ENCODE measurements at regions not wholly inside any gene's neighbourhood (a gene's known extent, or its start where the extent isn't known, plus 50 kb on each side); places are given as distances from the start of the nearest gene placed in this dataset.

GRCh38 chr6:81906709-81907204 is 154.3 kb upstream of the TENT5A start:
- Histone ChIP-seq H3K9me3 (ENCODE audit: control insufficient read depth, insufficient read depth, low read depth, low read length) (no peaks in the 10 kb centered on the region), H3K4me1 (ENCODE audit: control insufficient read depth, insufficient read depth, low read length) (no peaks in the 10 kb centered on the region), H3K4me3 (ENCODE audit: low read depth, low read length) (no peak overlapping the region), H3K27ac (ENCODE audit: extremely low read depth, low read depth, low read length) (no peak overlapping the region), H3K36me3 (ENCODE audit: control insufficient read depth in 2 of 2, insufficient read depth in 1 of 2, low read length in 2 of 2) (no peaks in the 10 kb centered on the region)
- ChIA-PET POLR2A (no interaction called here), CTCF (interaction anchor here (0.6 to 0.7 kb wide), 2 partner anchors 72 to 1532 kb away, joined by 3 to 4 read pairs; no protein-coding TSS in a partner anchor)
- TF ChIP-seq ZNF214 (tag by site-specific recombination; IDR thresholded peaks at IDR 0.05; ENCODE audit: borderline replicate concordance): no peak

- Histone ChIP-seq H3K27ac (ENCODE audit: extremely low read depth, low read depth, low read length) (no peak overlapping the region), H3K36me3 (ENCODE audit: control insufficient read depth in 2 of 2, insufficient read depth in 1 of 2, low read length in 2 of 2) (no peaks in the 10 kb centered on the region), H3K4me3 (ENCODE audit: low read depth, low read length) (no peak overlapping the region), H3K9me3 (ENCODE audit: control insufficient read depth, insufficient read depth, low read depth, low read length) (no peaks in the 10 kb centered on the region), H3K4me1 (ENCODE audit: control insufficient read depth, insufficient read depth, low read length) (no peaks in the 10 kb centered on the region)
- POLR2A ChIA-PET: no interaction called here
- TF ChIP-seq ZNF514 (tag by site-specific recombination; IDR thresholded peaks at IDR 0.05) (no peak), ZNF747 (tag by site-specific recombination; IDR thresholded peaks at IDR 0.05) (no peak), ZNF19 (tag by site-specific recombination; IDR thresholded peaks at IDR 0.05; ENCODE audit: low read depth) (no peak), ZNF18 (tag by site-specific recombination; IDR thresholded peaks at IDR 0.05) (no peak), SCRT2 (tag by site-specific recombination; IDR thresholded peaks at IDR 0.05) (no peak), PRDM2 (tag by site-specific recombination; IDR thresholded peaks at IDR 0.05; ENCODE audit: borderline replicate concordance) (no peak), ZFP37 (tag by site-specific recombination; IDR thresholded peaks at IDR 0.05) (no peak), ZNF350 (tag by site-specific recombination; IDR thresholded peaks at IDR 0.05) (no peak), ZNF664 (tag by site-specific recombination; IDR thresholded peaks at IDR 0.05) (no peak), ZNF610 (tag by site-specific recombination; IDR thresholded peaks at IDR 0.05; ENCODE audit: borderline replicate concordance) (no peak), ZNF394 (tag by site-specific recombination; IDR thresholded peaks at IDR 0.05; ENCODE audit: borderline replicate concordance) (no peak), ZFHX2 (tag by site-specific recombination; conservative IDR thresholded peaks at IDR 0.05) (no peak), ZNF518A (tag by site-specific recombination; conservative IDR thresholded peaks at IDR 0.05; ENCODE audit: low read depth) (no peak), ATF2 (tag by site-specific recombination; IDR thresholded peaks at IDR 0.05; ENCODE audit: low read depth) (no peak), ZBTB8A (tag by site-specific recombination; IDR thresholded peaks at IDR 0.05) (no peak), BCL11A (tag by site-specific recombination; IDR thresholded peaks at IDR 0.05; ENCODE audit: low read depth) (no peak), MYNN (tag by site-specific recombination; IDR thresholded peaks at IDR 0.05; ENCODE audit: borderline replicate concordance) (no peak)
- CTCF ChIA-PET: no interaction called here
Measured at GRCh38 chr6:81906041-81906440, 153.6 kb upstream of the TENT5A start.

Data from HEK293 (cell line).